ENCODE measurements at regions not wholly inside any gene's neighbourhood (a gene's known extent, or its start where the extent isn't known, plus 50 kb on each side); places are given as distances from the start of the nearest gene placed in this dataset.

DNA sequence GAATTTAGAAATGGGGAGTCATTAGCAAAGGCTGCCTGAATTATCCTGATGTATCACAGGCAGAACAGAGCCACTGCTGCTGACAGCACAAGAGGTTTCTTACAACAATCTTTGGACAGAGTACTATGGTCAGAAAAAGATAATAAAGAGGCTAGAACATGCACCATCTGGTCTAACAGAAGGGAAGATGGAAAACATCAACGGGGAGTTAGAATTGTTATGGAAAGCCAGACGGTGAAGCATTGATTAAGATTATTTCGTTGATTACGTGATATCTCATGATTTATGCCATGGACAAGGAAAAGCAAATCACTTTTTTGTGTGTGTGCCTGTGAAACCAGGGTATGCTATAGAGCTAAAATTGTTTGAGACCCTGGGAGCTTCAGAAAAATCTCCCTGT lies 409.4 kb upstream of the ETAA1 start:
- no peak overlapping the region for H3K27ac ChIP-seq
- TF ChIP-seq, protein P1, sequence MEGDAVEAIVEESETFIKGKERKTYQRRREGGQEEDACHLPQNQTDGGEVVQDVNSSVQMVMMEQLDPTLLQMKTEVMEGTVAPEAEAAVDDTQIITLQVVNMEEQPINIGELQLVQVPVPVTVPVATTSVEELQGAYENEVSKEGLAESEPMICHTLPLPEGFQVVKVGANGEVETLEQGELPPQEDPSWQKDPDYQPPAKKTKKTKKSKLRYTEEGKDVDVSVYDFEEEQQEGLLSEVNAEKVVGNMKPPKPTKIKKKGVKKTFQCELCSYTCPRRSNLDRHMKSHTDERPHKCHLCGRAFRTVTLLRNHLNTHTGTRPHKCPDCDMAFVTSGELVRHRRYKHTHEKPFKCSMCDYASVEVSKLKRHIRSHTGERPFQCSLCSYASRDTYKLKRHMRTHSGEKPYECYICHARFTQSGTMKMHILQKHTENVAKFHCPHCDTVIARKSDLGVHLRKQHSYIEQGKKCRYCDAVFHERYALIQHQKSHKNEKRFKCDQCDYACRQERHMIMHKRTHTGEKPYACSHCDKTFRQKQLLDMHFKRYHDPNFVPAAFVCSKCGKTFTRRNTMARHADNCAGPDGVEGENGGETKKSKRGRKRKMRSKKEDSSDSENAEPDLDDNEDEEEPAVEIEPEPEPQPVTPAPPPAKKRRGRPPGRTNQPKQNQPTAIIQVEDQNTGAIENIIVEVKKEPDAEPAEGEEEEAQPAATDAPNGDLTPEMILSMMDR (IDR thresholded peaks at IDR 0.05) = no peak
- H3K27me3 ChIP-seq (ENCODE audit: insufficient read depth in 3 of 3, low read length in 2 of 3) = no peaks in the 10 kb centered on the region
- DNase-seq (no peak), ATAC-seq (no peak)
- no peaks in the 10 kb centered on the region for H3K36me3 ChIP-seq (ENCODE audit: insufficient read depth in 1 of 2, low read depth in 1 of 2)
- H3K9me3 ChIP-seq = no peaks in the 10 kb centered on the region
- intact Hi-C loops (cut with DNase I) = no loop called here
- H3K4me3 ChIP-seq = no peak overlapping the region
- H3K4me1 ChIP-seq = no peaks in the 10 kb centered on the region
- WGBS, 3 donors = 87 to 93% (median 92%) methylated on average over 4 of the region's 4 CpGs

- ATAC-seq = no peak
- peaks cover 0 to 2% (median 0%) of the 10 kb centered on the region in 3 donors for H3K27me3 ChIP-seq (ENCODE audit: insufficient read depth in 3 of 3, low read length in 2 of 3)
- no peaks in the 10 kb centered on the region for H3K9me3 ChIP-seq
- TF ChIP-seq, protein P1 (IDR thresholded peaks at IDR 0.05) = no peak
- H3K4me3 ChIP-seq = no peak overlapping the region
- 38 to 49% (median 47%) methylated on average over 1 of the region's 1 CpG for WGBS, 3 donors
- no peak for DNase-seq
- H3K27ac ChIP-seq = no peak overlapping the region
- no peaks in the 10 kb centered on the region for H3K36me3 ChIP-seq (ENCODE audit: insufficient read depth in 1 of 2, low read depth in 1 of 2)
- H3K4me1 ChIP-seq = no peaks in the 10 kb centered on the region
- intact Hi-C loops (cut with DNase I) = no loop called here
Measured at GRCh38 chr2:66994654-66995053, 402.5 kb upstream of the ETAA1 start.

DNA sequence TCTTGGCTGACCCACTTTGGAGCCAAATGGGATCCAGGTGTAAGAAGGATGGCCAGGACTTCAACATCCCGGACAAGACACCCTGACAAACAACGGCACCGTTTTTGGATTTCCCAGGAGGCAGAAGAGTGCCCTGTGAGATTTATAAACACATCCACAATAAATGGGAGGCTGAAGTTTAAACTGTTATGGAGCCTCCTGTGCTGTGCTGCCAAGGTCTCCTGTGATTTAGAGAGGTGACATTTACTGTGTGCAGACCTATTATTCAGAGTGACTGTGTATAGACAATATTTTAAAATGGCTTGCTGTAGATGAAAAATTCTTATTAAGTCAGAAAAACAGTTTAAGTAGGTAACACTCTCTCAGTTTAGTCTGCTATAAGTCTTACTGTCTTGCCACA lies 401.5 kb upstream of the ETAA1 start:
- TF ChIP-seq, protein P1 (IDR thresholded peaks at IDR 0.05) = no peak
- Histone ChIP-seq H3K27me3 (ENCODE audit: insufficient read depth in 3 of 3, low read length in 2 of 3) (peaks cover 0 to 2% (median 0%) of the 10 kb centered on the region in 3 donors), H3K36me3 (ENCODE audit: insufficient read depth in 1 of 2, low read depth in 1 of 2) (no peaks in the 10 kb centered on the region), H3K4me3 (no peak overlapping the region), H3K27ac (no peak overlapping the region), H3K4me1 (no peaks in the 10 kb centered on the region), H3K9me3 (no peaks in the 10 kb centered on the region)
- WGBS, 3 donors = 69 to 74% (median 70%) methylated on average over 3 of the region's 3 CpGs
- intact Hi-C loops (cut with DNase I) = no loop called here
- no peak for DNase-seq
- no peak for ATAC-seq

DNA sequence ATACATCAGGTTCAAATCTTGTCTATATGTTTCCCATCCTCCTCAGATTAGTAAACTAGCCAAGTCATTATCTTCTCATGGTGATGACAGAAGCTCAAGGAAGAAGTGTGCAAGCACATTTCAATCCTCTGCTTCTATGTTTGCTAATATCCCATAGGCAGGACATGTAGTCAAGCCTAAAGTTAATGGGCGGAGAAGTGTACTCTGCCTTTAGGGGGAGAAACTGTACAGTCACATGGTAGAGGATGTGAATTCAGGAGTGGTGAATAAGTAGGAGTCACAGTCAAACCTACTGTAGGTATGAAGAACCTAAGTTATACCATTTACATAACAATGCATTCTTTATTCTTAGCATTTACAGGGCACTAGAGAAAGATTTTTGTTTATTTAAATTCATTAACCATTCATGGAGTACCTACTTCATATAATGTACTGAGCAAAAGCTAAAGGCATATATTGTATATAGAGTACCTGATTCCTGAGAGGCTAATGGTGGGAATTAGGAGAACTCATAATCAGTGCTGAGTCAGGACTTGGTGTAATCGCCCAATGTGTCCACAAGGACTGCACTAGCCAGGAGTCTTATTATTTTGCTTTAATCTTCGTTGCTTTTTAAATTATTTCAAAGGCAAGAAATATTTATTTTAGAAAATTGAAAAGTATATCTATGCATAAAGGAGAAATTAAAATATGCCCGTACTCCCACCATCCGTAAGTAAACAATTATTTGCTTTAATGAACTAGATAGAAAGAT lies 394.3 kb upstream of the ETAA1 start:
- Histone ChIP-seq H3K36me3 (ENCODE audit: insufficient read depth in 1 of 2, low read depth in 1 of 2) (no peaks in the 10 kb centered on the region), H3K4me1 (no peaks in the 10 kb centered on the region), H3K27ac (no peak overlapping the region), H3K27me3 (ENCODE audit: insufficient read depth in 3 of 3, low read length in 2 of 3) (peaks cover 0 to 2% (median 0%) of the 10 kb centered on the region in 3 donors), H3K9me3 (no peaks in the 10 kb centered on the region), H3K4me3 (no peak overlapping the region)
- TF ChIP-seq, protein P1 (IDR thresholded peaks at IDR 0.05) = no peak
- intact Hi-C loops (cut with DNase I) = no loop called here
- ATAC-seq (no peak), DNase-seq (no peak)
- 90 to 95% (median 90%) methylated on average over 5 of the region's 5 CpGs for WGBS, 3 donors

Measured in psoas muscle (tissue), 7 donors.